ENCODE measurements at regions not wholly inside any gene's neighbourhood (a gene's known extent, or its start where the extent isn't known, plus 50 kb on each side); places are given as distances from the start of the nearest gene placed in this dataset.

- intact Hi-C loops (cut with micrococcal nuclease; ENCODE audit: unreplicated experiment) = no loop called here
- Mint-ChIP-seq H3K27ac (ENCODE audit: unreplicated experiment) (no peak overlapping the region), H3K4me3 (ENCODE audit: unreplicated experiment) (no peak overlapping the region), H3K27me3 (ENCODE audit: insufficient read depth, unreplicated experiment) (peaks cover 4% of the 10 kb centered on the region), H3K36me3 (ENCODE audit: insufficient read depth, unreplicated experiment) (no peaks in the 10 kb centered on the region), H3K4me1 (ENCODE audit: low read depth, unreplicated experiment) (no peaks in the 10 kb centered on the region), H3K9me3 (ENCODE audit: unreplicated experiment) (no peaks in the 10 kb centered on the region)
- no peak for TF ChIP-seq CTCF (IDR thresholded peaks at IDR 0.05; ENCODE audit: insufficient read depth in 1 of 2, low read depth in 1 of 2, low read length in 1 of 2, severe bottlenecking in 1 of 2, unreplicated experiment in 1 of 2)
- POLR2A ChIA-PET = no interaction called here
- no TSS peak for BruUV-seq (replicated peaks)
- H3K9me3 ChIP-seq = no peaks in the 10 kb centered on the region
- no peaks in the 10 kb centered on the region for H3K36me3 ChIP-seq (ENCODE audit: control insufficient read depth, insufficient read depth, low read length)
- DNase-seq = no peak
- no peaks in the 10 kb centered on the region for H3K4me1 ChIP-seq
- no peaks in the 10 kb centered on the region for H3K27me3 ChIP-seq (replicated peaks; ENCODE audit: control insufficient read depth, insufficient read depth, low read length)
- CTCF ChIA-PET = interaction anchor here (0.6 kb wide), 1 partner anchor 11 kb away, joined by 3 read pairs; no protein-coding TSS in a partner anchor
- H3K4me3 ChIP-seq (ENCODE audit: low read depth, low read length) = no peak overlapping the region
Observed at GRCh38 chr6:44603044-44603686, 215.7 kb downstream of the CDC5L start.

GRCh38 chr6:44606504-44606903 is 219.0 kb downstream of the CDC5L start:
- CTCF ChIA-PET = no interaction called here
- DNase-seq = no peak
- no peaks in the 10 kb centered on the region for H3K36me3 Mint-ChIP-seq (ENCODE audit: insufficient read depth, unreplicated experiment)

GRCh38 chr6:44606976-44607375 is 219.5 kb downstream of the CDC5L start:
- no peaks in the 10 kb centered on the region for H3K36me3 ChIP-seq (ENCODE audit: control insufficient read depth, insufficient read depth, low read length)
- no TSS peak for BruUV-seq (replicated peaks)

More at GRCh38 chr6:44606504-44606903, 219.0 kb downstream of the CDC5L start:
- H3K36me3 ChIP-seq (ENCODE audit: control insufficient read depth, insufficient read depth, low read length) = no peaks in the 10 kb centered on the region
- Mint-ChIP-seq H3K27ac (ENCODE audit: unreplicated experiment) (no peak overlapping the region), H3K27me3 (ENCODE audit: insufficient read depth, unreplicated experiment) (peaks cover 2% of the 10 kb centered on the region), H3K4me3 (ENCODE audit: unreplicated experiment) (no peak overlapping the region), H3K9me3 (ENCODE audit: unreplicated experiment) (no peaks in the 10 kb centered on the region), H3K4me1 (ENCODE audit: low read depth, unreplicated experiment) (no peaks in the 10 kb centered on the region)
- no peaks in the 10 kb centered on the region for H3K9me3 ChIP-seq
- no peaks in the 10 kb centered on the region for H3K4me1 ChIP-seq
- H3K4me3 ChIP-seq (ENCODE audit: low read depth, low read length) = no peak overlapping the region
- no peak for TF ChIP-seq CTCF (IDR thresholded peaks at IDR 0.05; ENCODE audit: insufficient read depth in 1 of 2, low read depth in 1 of 2, low read length in 1 of 2, severe bottlenecking in 1 of 2, unreplicated experiment in 1 of 2)
- POLR2A ChIA-PET = no interaction called here
- no peaks in the 10 kb centered on the region for H3K27me3 ChIP-seq (replicated peaks; ENCODE audit: control insufficient read depth, insufficient read depth, low read length)
- intact Hi-C loops (cut with micrococcal nuclease; ENCODE audit: unreplicated experiment) = no loop called here
- BruUV-seq (replicated peaks) = no TSS peak

More at GRCh38 chr6:44606976-44607375, 219.5 kb downstream of the CDC5L start:
- POLR2A ChIA-PET = no interaction called here
- intact Hi-C loops (cut with micrococcal nuclease; ENCODE audit: unreplicated experiment) = no loop called here
- no peaks in the 10 kb centered on the region for H3K9me3 ChIP-seq
- no peak for DNase-seq
- Mint-ChIP-seq H3K4me3 (ENCODE audit: unreplicated experiment) (no peak overlapping the region), H3K36me3 (ENCODE audit: insufficient read depth, unreplicated experiment) (no peaks in the 10 kb centered on the region), H3K9me3 (ENCODE audit: unreplicated experiment) (no peaks in the 10 kb centered on the region), H3K4me1 (ENCODE audit: low read depth, unreplicated experiment) (no peaks in the 10 kb centered on the region), H3K27ac (ENCODE audit: unreplicated experiment) (no peak overlapping the region), H3K27me3 (ENCODE audit: insufficient read depth, unreplicated experiment) (peaks cover 2% of the 10 kb centered on the region)
- H3K4me1 ChIP-seq = no peaks in the 10 kb centered on the region
- H3K27me3 ChIP-seq (replicated peaks; ENCODE audit: control insufficient read depth, insufficient read depth, low read length) = no peaks in the 10 kb centered on the region
- CTCF ChIA-PET = no interaction called here
- H3K4me3 ChIP-seq (ENCODE audit: low read depth, low read length) = no peak overlapping the region
- no peak for TF ChIP-seq CTCF (IDR thresholded peaks at IDR 0.05; ENCODE audit: insufficient read depth in 1 of 2, low read depth in 1 of 2, low read length in 1 of 2, severe bottlenecking in 1 of 2, unreplicated experiment in 1 of 2)
